ENCODE measurements at regions not wholly inside any gene's neighbourhood (a gene's known extent, or its start where the extent isn't known, plus 50 kb on each side); places are given as distances from the start of the nearest gene placed in this dataset.

- TF ChIP-seq NFIC (IDR thresholded peaks at IDR 0.05; ENCODE audit: borderline replicate concordance), result no peak
- no peak for TF ChIP-seq SMC3 (IDR thresholded peaks at IDR 0.05; ENCODE audit: low read depth, low read length)
- TF ChIP-seq POLR2AphosphoS5 (IDR thresholded peaks at IDR 0.05; ENCODE audit: low read depth, low read length), result no peak
- no peak for TF ChIP-seq MXI1 (IDR thresholded peaks at IDR 0.05; ENCODE audit: low read depth, low read length)
- TF ChIP-seq, protein P1, sequence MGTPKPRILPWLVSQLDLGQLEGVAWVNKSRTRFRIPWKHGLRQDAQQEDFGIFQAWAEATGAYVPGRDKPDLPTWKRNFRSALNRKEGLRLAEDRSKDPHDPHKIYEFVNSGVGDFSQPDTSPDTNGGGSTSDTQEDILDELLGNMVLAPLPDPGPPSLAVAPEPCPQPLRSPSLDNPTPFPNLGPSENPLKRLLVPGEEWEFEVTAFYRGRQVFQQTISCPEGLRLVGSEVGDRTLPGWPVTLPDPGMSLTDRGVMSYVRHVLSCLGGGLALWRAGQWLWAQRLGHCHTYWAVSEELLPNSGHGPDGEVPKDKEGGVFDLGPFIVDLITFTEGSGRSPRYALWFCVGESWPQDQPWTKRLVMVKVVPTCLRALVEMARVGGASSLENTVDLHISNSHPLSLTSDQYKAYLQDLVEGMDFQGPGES (IDR thresholded peaks at IDR 0.05; ENCODE audit: low read depth, low read length), result no peak
- TF ChIP-seq TEAD4 (IDR thresholded peaks at IDR 0.05; ENCODE audit: borderline replicate concordance, insufficient read depth), result no peak
- TF ChIP-seq FOXJ3 (CRISPR knock-in tag; IDR thresholded peaks at IDR 0.05), result no peak
These were observed 109.6 kb upstream of the CHORDC1 start (continued) for GRCh38 chr11:90332415-90332814.

DNA sequence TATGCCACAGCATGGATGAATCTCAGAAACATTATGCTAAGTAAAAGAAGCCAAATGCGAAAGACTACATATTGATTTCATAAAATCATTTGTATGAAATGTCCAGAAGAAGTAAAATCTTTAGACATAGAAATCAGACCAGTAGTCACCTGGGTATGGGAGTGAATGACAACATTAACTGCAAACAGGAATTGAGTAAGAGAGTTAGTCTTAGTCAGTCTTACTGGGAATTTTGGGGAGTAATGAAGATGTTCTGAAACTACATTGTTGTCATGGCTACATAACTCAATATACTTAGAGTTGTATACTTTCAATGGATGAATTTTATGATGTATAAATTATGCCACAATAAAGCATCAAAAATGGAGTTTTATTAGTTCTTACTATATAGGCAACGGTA lies 107.8 kb upstream of the CHORDC1 start:
- H3K79me2 ChIP-seq (ENCODE audit: insufficient read depth), result no peaks in the 10 kb centered on the region
- H3F3A ChIP-seq (replicated peaks; ENCODE audit: insufficient read depth), result no peaks in the 10 kb centered on the region
- CTCF ChIA-PET, result interaction anchor here (0.9 kb wide), 1 partner anchor 20 kb away, joined by 3 read pairs; no protein-coding TSS in a partner anchor
- no peaks in the 10 kb centered on the region for H3K9me2 ChIP-seq
- H4K20me1 ChIP-seq (ENCODE audit: insufficient read depth), result no peaks in the 10 kb centered on the region
- H3K9me3 ChIP-seq, result no peaks in the 10 kb centered on the region
- no peak overlapping the region for H3K9ac ChIP-seq
- no peaks in the 10 kb centered on the region for H3K36me3 ChIP-seq (replicated peaks in 1 of 2; ENCODE audit: control insufficient read depth in 1 of 2, insufficient read depth in 2 of 2, low read length in 1 of 2)
- TF ChIP-seq JUND (IDR thresholded peaks at IDR 0.05), result no peak
- TF ChIP-seq RXRA (IDR thresholded peaks at IDR 0.05; ENCODE audit: borderline replicate concordance, low read depth), result no peak
- TF ChIP-seq FOSL2 (IDR thresholded peaks at IDR 0.05; ENCODE audit: borderline replicate concordance, low read depth), result no peak
- TF ChIP-seq, protein P2, sequence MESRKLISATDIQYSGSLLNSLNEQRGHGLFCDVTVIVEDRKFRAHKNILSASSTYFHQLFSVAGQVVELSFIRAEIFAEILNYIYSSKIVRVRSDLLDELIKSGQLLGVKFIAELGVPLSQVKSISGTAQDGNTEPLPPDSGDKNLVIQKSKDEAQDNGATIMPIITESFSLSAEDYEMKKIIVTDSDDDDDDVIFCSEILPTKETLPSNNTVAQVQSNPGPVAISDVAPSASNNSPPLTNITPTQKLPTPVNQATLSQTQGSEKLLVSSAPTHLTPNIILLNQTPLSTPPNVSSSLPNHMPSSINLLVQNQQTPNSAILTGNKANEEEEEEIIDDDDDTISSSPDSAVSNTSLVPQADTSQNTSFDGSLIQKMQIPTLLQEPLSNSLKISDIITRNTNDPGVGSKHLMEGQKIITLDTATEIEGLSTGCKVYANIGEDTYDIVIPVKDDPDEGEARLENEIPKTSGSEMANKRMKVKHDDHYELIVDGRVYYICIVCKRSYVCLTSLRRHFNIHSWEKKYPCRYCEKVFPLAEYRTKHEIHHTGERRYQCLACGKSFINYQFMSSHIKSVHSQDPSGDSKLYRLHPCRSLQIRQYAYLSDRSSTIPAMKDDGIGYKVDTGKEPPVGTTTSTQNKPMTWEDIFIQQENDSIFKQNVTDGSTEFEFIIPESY (IDR thresholded peaks at IDR 0.05; ENCODE audit: borderline replicate concordance, low read depth), result no peak
- no peak for TF ChIP-seq NRF1 (IDR thresholded peaks at IDR 0.05; ENCODE audit: low read depth, low read length)
- TF ChIP-seq USF1 (IDR thresholded peaks at IDR 0.05; ENCODE audit: borderline replicate concordance, low read depth), result no peak
- TF ChIP-seq, protein P3, sequence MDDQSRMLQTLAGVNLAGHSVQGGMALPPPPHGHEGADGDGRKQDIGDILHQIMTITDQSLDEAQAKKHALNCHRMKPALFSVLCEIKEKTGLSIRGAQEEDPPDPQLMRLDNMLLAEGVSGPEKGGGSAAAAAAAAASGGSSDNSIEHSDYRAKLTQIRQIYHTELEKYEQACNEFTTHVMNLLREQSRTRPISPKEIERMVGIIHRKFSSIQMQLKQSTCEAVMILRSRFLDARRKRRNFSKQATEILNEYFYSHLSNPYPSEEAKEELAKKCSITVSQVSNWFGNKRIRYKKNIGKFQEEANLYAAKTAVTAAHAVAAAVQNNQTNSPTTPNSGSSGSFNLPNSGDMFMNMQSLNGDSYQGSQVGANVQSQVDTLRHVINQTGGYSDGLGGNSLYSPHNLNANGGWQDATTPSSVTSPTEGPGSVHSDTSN (IDR thresholded peaks at IDR 0.05), result no peak
- no peak overlapping the region for H3K27ac ChIP-seq (ENCODE audit: low read depth in 2 of 2, low read length in 1 of 2)
- no peak for DNase-seq
- POLR2A ChIA-PET, result no interaction called here
- no peak overlapping the region for H2AFZ ChIP-seq (ENCODE audit: low read depth)
- H3K4me1 ChIP-seq (ENCODE audit: control insufficient read depth in 1 of 2, insufficient read depth in 2 of 2, low read depth in 1 of 2, low read length in 1 of 2), result no peaks in the 10 kb centered on the region
- WGBS (ENCODE audit: low lambda C conversion rate), result 24% methylated on average over 2 of the region's 2 CpGs
- H3K27me3 ChIP-seq (ENCODE audit: insufficient read depth), result no peaks in the 10 kb centered on the region
- no peak overlapping the region for H3K4me2 ChIP-seq
- H3K4me3 ChIP-seq (ENCODE audit: low read depth in 2 of 2, low read length in 1 of 2), result no peak overlapping the region

All from SK-N-SH (cell line).